PC-3 (cell line): ENCODE measurements at regions not wholly inside any gene's neighbourhood (a gene's known extent, or its start where the extent isn't known, plus 50 kb on each side); places are given as distances from the start of the nearest gene placed in this dataset.

Source experiments
- CTCF ChIP-seq: fragments of 300-600 bp; sonication (generic); conservative IDR thresholded peaks from 2 replicates; pipeline ENCODE4 v1.5.1; 2017; ENCODE audit warnings: antibody characterized with exemption, low read depth, mild to moderate bottlenecking, low read length
- EZH2 ChIP-seq: fragments of 300-600 bp; sonication (generic); IDR thresholded peaks from one replicate; pipeline ENCODE4 v1.6.1; 2017; ENCODE audit warnings: antibody characterized with exemption, mild to moderate bottlenecking, low read length; ENCODE audit not compliant: unreplicated experiment
- EZH2phosphoT487 ChIP-seq: fragments of 300-600 bp; sonication (generic); IDR thresholded peaks from 2 replicates; pipeline ENCODE4 v1.6.1; 2018; ENCODE audit warnings: mild to moderate bottlenecking, antibody characterized with exemption, low read length, borderline replicate concordance

- TF ChIP-seq EZH2: no peak
- no peak for TF ChIP-seq EZH2phosphoT487
- TF ChIP-seq CTCF: no peak
Observed at GRCh38 chr2:52717836-52718235, 1049.8 kb upstream of the CHAC2 start.
